ENCODE measurements at regions not wholly inside any gene's neighbourhood (a gene's known extent, or its start where the extent isn't known, plus 50 kb on each side); places are given as distances from the start of the nearest gene placed in this dataset.

GRCh38 chr4:162456106-162456505 lies 292.3 kb upstream of the FSTL5 start:
- no peak for DNase-seq

- DNase-seq = no peak
Observed at GRCh38 chr4:162450531-162451035, 286.8 kb upstream of the FSTL5 start.

GRCh38 chr4:162443510-162443909 lies 279.7 kb upstream of the FSTL5 start:
- no peak for DNase-seq

- no peak for DNase-seq
Observed at GRCh38 chr4:162442128-162442527, 278.3 kb upstream of the FSTL5 start.

- DNase-seq = no peak
Observed at GRCh38 chr4:162422312-162422711, 258.5 kb upstream of the FSTL5 start.

- no peak for DNase-seq
Observed at GRCh38 chr4:162410854-162411253, 247.1 kb upstream of the FSTL5 start.

- no peak for DNase-seq
Observed at GRCh38 chr4:162409048-162409447, 245.2 kb upstream of the FSTL5 start.

GRCh38 chr4:162408309-162408708 lies 244.5 kb upstream of the FSTL5 start:
- DNase-seq = no peak

- DNase-seq = no peak
Observed at GRCh38 chr4:162406637-162407365, 243.0 kb upstream of the FSTL5 start.

GRCh38 chr4:162403932-162404331 lies 240.1 kb upstream of the FSTL5 start:
- DNase-seq = no peak

GRCh38 chr4:162403419-162403818 lies 239.6 kb upstream of the FSTL5 start:
- no peak for DNase-seq

GRCh38 chr4:162401021-162401420 lies 237.2 kb upstream of the FSTL5 start:
- no peak for DNase-seq

GRCh38 chr4:162392946-162393345 lies 229.1 kb upstream of the FSTL5 start:
- DNase-seq = no peak

GRCh38 chr4:162366146-162366545 lies 202.3 kb upstream of the FSTL5 start:
- no peak for DNase-seq

- DNase-seq = no peak
Observed at GRCh38 chr4:162364651-162365050, 200.9 kb upstream of the FSTL5 start.

- DNase-seq = no peak
Observed at GRCh38 chr4:162360369-162361149, 196.8 kb upstream of the FSTL5 start.

GRCh38 chr4:162356181-162356580 lies 192.4 kb upstream of the FSTL5 start:
- DNase-seq = no peak

GRCh38 chr4:162352580-162353107 lies 188.8 kb upstream of the FSTL5 start:
- no peak for DNase-seq

- no peak for DNase-seq
Observed at GRCh38 chr4:162350331-162350730, 186.5 kb upstream of the FSTL5 start.

GRCh38 chr4:162349395-162349794 lies 185.6 kb upstream of the FSTL5 start:
- no peak for DNase-seq

- no peak for DNase-seq
Observed at GRCh38 chr4:162347842-162348213, 184.0 kb upstream of the FSTL5 start.

- no peak for DNase-seq
Observed at GRCh38 chr4:162347156-162347841, 183.5 kb upstream of the FSTL5 start.

GRCh38 chr4:162343967-162344366 lies 180.2 kb upstream of the FSTL5 start:
- no peak for DNase-seq

Data from NCI-H526 treated with DMSO at 0.1 percent for 48 hours (cell line).